ENCODE measurements at regions not wholly inside any gene's neighbourhood (a gene's known extent, or its start where the extent isn't known, plus 50 kb on each side); places are given as distances from the start of the nearest gene placed in this dataset.

DNA sequence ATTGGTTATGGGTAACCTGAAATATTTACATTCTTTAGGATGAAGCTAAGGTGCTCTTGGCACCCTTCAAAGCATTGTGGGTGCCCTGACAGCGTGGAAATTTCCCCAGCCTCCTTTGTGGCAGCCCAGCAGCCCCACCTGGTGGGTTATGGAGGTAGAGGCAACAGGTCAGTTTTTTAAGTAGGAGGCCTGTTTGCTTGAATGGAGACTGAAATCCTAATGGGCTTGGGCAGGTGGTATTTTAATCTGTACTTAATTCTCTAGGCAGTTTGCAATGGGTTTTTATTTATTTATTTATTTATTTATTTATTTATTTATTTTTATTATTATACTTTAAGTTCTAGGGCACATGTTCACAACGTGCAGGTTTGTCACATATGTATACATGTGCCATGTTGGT lies 139.4 kb downstream of the EPC1 start:
- H3K9me3 ChIP-seq (ENCODE audit: control insufficient read depth in 2 of 3, insufficient read depth in 1 of 3, low read length in 3 of 3) = peaks cover 0 to 3% (median 0%) of the 10 kb centered on the region in 3 donors
- TF ChIP-seq CTCF (IDR thresholded peaks at IDR 0.05; ENCODE audit: borderline replicate concordance, extremely low read depth, insufficient read depth) = peak; percentile 59
- H3K27me3 ChIP-seq (ENCODE audit: control insufficient read depth, insufficient read depth, low read length) = no peaks in the 10 kb centered on the region
- peaks cover 0 to 8% (median 0%) of the 10 kb centered on the region in 3 donors for H3K4me1 ChIP-seq (ENCODE audit: control insufficient read depth in 2 of 3, insufficient read depth in 2 of 3, low read depth in 1 of 3, low read length in 3 of 3)
- H3K36me3 ChIP-seq (ENCODE audit: control insufficient read depth in 2 of 3, insufficient read depth in 3 of 3, low read length in 3 of 3) = no peaks in the 10 kb centered on the region
- no peak overlapping the region for H3K9ac ChIP-seq (ENCODE audit: low read length in 3 of 3)
- H3K4me3 ChIP-seq (ENCODE audit: low read length in 3 of 3) = peak overlapping the region in 1 of 3 donors; percentile 39
- DNase-seq = peak in 4 of 5 donors; percentile 32 to 51 (median 45)
- intact Hi-C loops (cut with DNase I) = no loop called here
- no peak for FAIRE-seq
- no peak overlapping the region for H3K27ac ChIP-seq (ENCODE audit: low read depth in 2 of 2, low read length in 2 of 2)

GRCh38 chr10:32205670-32206069 lies 141.3 kb downstream of the EPC1 start:
- no peak overlapping the region for H3K4me3 ChIP-seq (ENCODE audit: low read length in 3 of 3)
- no peak for FAIRE-seq
- no peak overlapping the region for H3K27ac ChIP-seq (ENCODE audit: low read depth in 2 of 2, low read length in 2 of 2)
- intact Hi-C loops (cut with DNase I) = no loop called here
- DNase-seq = peak in 2 of 5 donors; percentile 27 to 65
- no peaks in the 10 kb centered on the region for H3K27me3 ChIP-seq (ENCODE audit: control insufficient read depth, insufficient read depth, low read length)
- H3K36me3 ChIP-seq (ENCODE audit: control insufficient read depth in 2 of 3, insufficient read depth in 3 of 3, low read length in 3 of 3) = no peaks in the 10 kb centered on the region
- peaks cover 0 to 3% (median 0%) of the 10 kb centered on the region in 3 donors for H3K9me3 ChIP-seq (ENCODE audit: control insufficient read depth in 2 of 3, insufficient read depth in 1 of 3, low read length in 3 of 3)
- H3K4me1 ChIP-seq (ENCODE audit: control insufficient read depth in 2 of 3, insufficient read depth in 2 of 3, low read depth in 1 of 3, low read length in 3 of 3) = peaks cover 0 to 8% (median 0%) of the 10 kb centered on the region in 3 donors
- TF ChIP-seq CTCF (IDR thresholded peaks at IDR 0.05; ENCODE audit: borderline replicate concordance, extremely low read depth, insufficient read depth) = no peak
- no peak overlapping the region for H3K9ac ChIP-seq (ENCODE audit: low read length in 3 of 3)

DNA sequence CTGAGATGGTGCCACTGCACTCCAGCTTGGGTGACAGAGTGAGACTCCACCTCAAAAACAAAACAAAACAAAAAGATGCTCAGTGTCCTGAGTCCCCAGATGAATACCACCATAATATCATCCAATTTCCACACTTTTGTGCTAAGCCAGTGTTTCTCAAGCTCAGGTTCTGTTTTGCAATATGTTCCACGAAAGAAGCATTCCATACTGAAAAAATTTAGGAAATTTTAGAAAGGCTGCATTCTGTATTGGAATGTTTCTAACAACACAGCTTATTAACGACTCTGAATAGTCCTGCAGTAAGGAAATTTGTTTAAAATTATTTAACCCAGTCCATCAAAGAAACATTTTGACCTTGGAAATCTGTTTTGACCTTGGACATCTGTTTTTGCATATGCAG lies 142.4 kb downstream of the EPC1 start:
- H3K9ac ChIP-seq (ENCODE audit: low read length in 3 of 3) = no peak overlapping the region
- intact Hi-C loops (cut with DNase I) = no loop called here
- H3K9me3 ChIP-seq (ENCODE audit: control insufficient read depth in 2 of 3, insufficient read depth in 1 of 3, low read length in 3 of 3) = peaks cover 0 to 3% (median 0%) of the 10 kb centered on the region in 3 donors
- H3K36me3 ChIP-seq (ENCODE audit: control insufficient read depth in 2 of 3, insufficient read depth in 3 of 3, low read length in 3 of 3) = no peaks in the 10 kb centered on the region
- no peak overlapping the region for H3K4me3 ChIP-seq (ENCODE audit: low read length in 3 of 3)
- no peak for TF ChIP-seq CTCF (IDR thresholded peaks at IDR 0.05; ENCODE audit: borderline replicate concordance, extremely low read depth, insufficient read depth)
- FAIRE-seq (no peak), DNase-seq (peak in 1 of 5 donors; percentile 13)
- no peak overlapping the region for H3K27ac ChIP-seq (ENCODE audit: low read depth in 2 of 2, low read length in 2 of 2)
- H3K4me1 ChIP-seq (ENCODE audit: control insufficient read depth in 2 of 3, insufficient read depth in 2 of 3, low read depth in 1 of 3, low read length in 3 of 3) = peaks cover 0 to 11% (median 0%) of the 10 kb centered on the region in 3 donors
- H3K27me3 ChIP-seq (ENCODE audit: control insufficient read depth, insufficient read depth, low read length) = no peaks in the 10 kb centered on the region

Data from kidney (tissue), 13 donors.